ENCODE measurements at regions not wholly inside any gene's neighbourhood (a gene's known extent, or its start where the extent isn't known, plus 50 kb on each side); places are given as distances from the start of the nearest gene placed in this dataset.

- peak in 1 of 3 experiments; percentile 14; a peak in 1 of 6 replicates for TF ChIP-seq CTCF (IDR thresholded peaks at IDR 0.05 in 2 of 3, conservative IDR thresholded peaks at IDR 0.05 in 1 of 3; ENCODE audit: borderline replicate concordance in 1 of 3, insufficient read depth in 1 of 3, low read depth in 2 of 3, low read length in 2 of 3)
- no peak for TF ChIP-seq TCF7L2 (IDR thresholded peaks at IDR 0.05; ENCODE audit: borderline replicate concordance, extremely low read depth, insufficient read depth, insufficient read length)
- Histone ChIP-seq H3K36me3 (ENCODE audit: control insufficient read depth in 1 of 2, insufficient read depth in 2 of 2, low read length in 2 of 2) (no peaks in the 10 kb centered on the region), H3K27me3 (ENCODE audit: insufficient read depth, low read length) (peaks cover 8% of the 10 kb centered on the region; the same call in 1 of the 2 replicates), H3K9ac (ENCODE audit: low read length) (no peak overlapping the region), H2AFZ (ENCODE audit: low read depth, low read length, poor library complexity, severe bottlenecking) (no peak overlapping the region), H4K20me1 (ENCODE audit: insufficient read depth) (no peaks in the 10 kb centered on the region), H3K4me2 (ENCODE audit: low read length) (peak overlapping the region; percentile 23; the same call in 1 of the 2 replicates), H3K79me2 (ENCODE audit: insufficient read depth, low read length) (no peaks in the 10 kb centered on the region), H3K9me3 (ENCODE audit: control insufficient read depth in 1 of 2, insufficient read depth in 1 of 2, low read depth in 1 of 2, low read length in 2 of 2) (no peaks in the 10 kb centered on the region; a peak in 1 of 4 replicates), H3K9me2 (ENCODE audit: insufficient read depth) (no peaks in the 10 kb centered on the region), H3K4me3 (replicated peaks in 1 of 2; ENCODE audit: low read depth in 1 of 2, low read length in 2 of 2) (no peak overlapping the region), H3K4me1 (ENCODE audit: control insufficient read depth in 1 of 2, insufficient read depth in 2 of 2, low read length in 2 of 2) (peaks cover 3 to 5% of the 10 kb centered on the region in 2 experiments; a peak in 2 of 4 replicates), H3K27ac (ENCODE audit: low read depth, low read length) (no peak overlapping the region)
- ATAC-seq (peak; percentile 87), DNase-seq (ENCODE audit: low read depth, low spot score) (peak; percentile 35)
- RAD21 ChIA-PET (ENCODE audit: low non-redundant PET in 1 of 2, low total read pairs in 2 of 2, uncharacterized antibody in 2 of 2, unreplicated experiment in 2 of 2) = no interaction called here
- intact Hi-C loops (cut with micrococcal nuclease) = no loop called here
- POLR2A ChIA-PET = no interaction called here
- CTCF ChIA-PET = no interaction called here
- BruUV-seq (replicated peaks) = no TSS peak
Observed at GRCh38 chr20:62571669-62572344, 70.5 kb upstream of the SLCO4A1 start.

- no peaks in the 10 kb centered on the region for H3K9me2 ChIP-seq (ENCODE audit: insufficient read depth)
- no peak overlapping the region for H3K4me3 ChIP-seq (replicated peaks in 1 of 2; ENCODE audit: low read depth in 1 of 2, low read length in 2 of 2)
- POLR2A ChIA-PET = no interaction called here
- BruUV-seq (replicated peaks) = no TSS peak
- RAD21 ChIA-PET (ENCODE audit: low non-redundant PET in 1 of 2, low total read pairs in 2 of 2, uncharacterized antibody in 2 of 2, unreplicated experiment in 2 of 2) = no interaction called here
- H3K9me3 ChIP-seq (ENCODE audit: control insufficient read depth in 1 of 2, insufficient read depth in 1 of 2, low read depth in 1 of 2, low read length in 2 of 2) = no peaks in the 10 kb centered on the region; a peak in 1 of 4 replicates
- intact Hi-C loops (cut with micrococcal nuclease) = no loop called here
- H3K4me1 ChIP-seq (ENCODE audit: control insufficient read depth in 1 of 2, insufficient read depth in 2 of 2, low read length in 2 of 2) = peaks cover 3 to 6% of the 10 kb centered on the region in 2 experiments; a peak in 2 of 4 replicates
- no peaks in the 10 kb centered on the region for H4K20me1 ChIP-seq (ENCODE audit: insufficient read depth)
- CTCF ChIA-PET = no interaction called here
- DNase-seq (ENCODE audit: low read depth, low spot score) (no peak), ATAC-seq (no peak)
- no peaks in the 10 kb centered on the region for H3K36me3 ChIP-seq (ENCODE audit: control insufficient read depth in 1 of 2, insufficient read depth in 2 of 2, low read length in 2 of 2)
- H2AFZ ChIP-seq (ENCODE audit: low read depth, low read length, poor library complexity, severe bottlenecking) = no peak overlapping the region
- TF ChIP-seq EZH2phosphoT487 (IDR thresholded peaks at IDR 0.05; ENCODE audit: borderline replicate concordance) (no peak), SP1 (IDR thresholded peaks at IDR 0.05; ENCODE audit: low read depth) (no peak)
- no peaks in the 10 kb centered on the region for H3K79me2 ChIP-seq (ENCODE audit: insufficient read depth, low read length)
- no peak overlapping the region for H3K9ac ChIP-seq (ENCODE audit: low read length)
- peaks cover 8% of the 10 kb centered on the region; the same call in 1 of the 2 replicates for H3K27me3 ChIP-seq (ENCODE audit: insufficient read depth, low read length)
- H3K27ac ChIP-seq (ENCODE audit: low read depth, low read length) = no peak overlapping the region
- H3K4me2 ChIP-seq (ENCODE audit: low read length) = no peak overlapping the region
Observed at GRCh38 chr20:62572980-62573379, 69.3 kb upstream of the SLCO4A1 start.
